ENCODE measurements at regions not wholly inside any gene's neighbourhood (a gene's known extent, or its start where the extent isn't known, plus 50 kb on each side); places are given as distances from the start of the nearest gene placed in this dataset.

- TF ChIP-seq RFX5 (IDR thresholded peaks at IDR 0.05; ENCODE audit: low read depth, low read length): no peak
- no peak for TF ChIP-seq TBL1XR1 (IDR thresholded peaks at IDR 0.05; ENCODE audit: low read depth, low read length)
- TF ChIP-seq ZNF274 (IDR thresholded peaks at IDR 0.05; ENCODE audit: insufficient read depth, insufficient read length): no peak
- no peak for TF ChIP-seq RCOR1 (conservative IDR thresholded peaks at IDR 0.05; ENCODE audit: low read depth, low read length)
- no peak for TF ChIP-seq HDAC6 (IDR thresholded peaks at IDR 0.05; ENCODE audit: unreplicated experiment)
- TF ChIP-seq REST (IDR thresholded peaks at IDR 0.05; ENCODE audit: low read depth, low read length): no peak
- TF ChIP-seq RAD51 (IDR thresholded peaks at IDR 0.05): no peak
- TF ChIP-seq PML (IDR thresholded peaks at IDR 0.05; ENCODE audit: low read length): no peak
- no peak for TF ChIP-seq CTCF (IDR thresholded peaks at IDR 0.05 in 2 of 3, conservative IDR thresholded peaks at IDR 0.05 in 1 of 3; ENCODE audit: control insufficient read depth in 2 of 3, extremely low read depth in 1 of 3, insufficient read depth in 1 of 3, low read depth in 3 of 3, low read length in 3 of 3)
- TF ChIP-seq MTA3 (IDR thresholded peaks at IDR 0.05; ENCODE audit: borderline replicate concordance, low read length): no peak
Measured at GRCh38 chr20:47934761-47935160, 149.5 kb upstream of the SULF2 start.
